ENCODE measurements at regions not wholly inside any gene's neighbourhood (a gene's known extent, or its start where the extent isn't known, plus 50 kb on each side); places are given as distances from the start of the nearest gene placed in this dataset.

GRCh38 chr5:120934031-120934430, 469.9 kb downstream of the PRR16 start:
- Mint-ChIP-seq H3K27ac (no peak overlapping the region), H3K4me1 (no peaks in the 10 kb centered on the region), H3K36me3 (no peaks in the 10 kb centered on the region), H3K27me3 (ENCODE audit: insufficient read depth, low read depth) (no peaks in the 10 kb centered on the region), H3K9me3 (no peaks in the 10 kb centered on the region), H3K4me3 (no peak overlapping the region)
- H3K27ac ChIP-seq: no peak overlapping the region
- H3K27me3 ChIP-seq: no peaks in the 10 kb centered on the region
- H2AFZ ChIP-seq (replicated peaks): no peak overlapping the region
- H4K20me1 ChIP-seq (ENCODE audit: low read depth): no peaks in the 10 kb centered on the region
- TF ChIP-seq EZH2phosphoT487 (IDR thresholded peaks at IDR 0.05) (no peak), CTCF (IDR thresholded peaks at IDR 0.05) (no peak), EZH2 (IDR thresholded peaks at IDR 0.05) (no peak)
- no peaks in the 10 kb centered on the region for H3F3A ChIP-seq (ENCODE audit: low read depth)
- H3K36me3 ChIP-seq: no peaks in the 10 kb centered on the region
- DNase-seq (ENCODE audit: low spot score): no peak
- no peak overlapping the region for H3K9ac ChIP-seq
- H3K4me2 ChIP-seq: no peak overlapping the region
- no peaks in the 10 kb centered on the region for H3K79me2 ChIP-seq (ENCODE audit: low read depth)
- H3K4me1 ChIP-seq: no peaks in the 10 kb centered on the region
- no peaks in the 10 kb centered on the region for H3K9me3 ChIP-seq (ENCODE audit: low read depth)
- no peak overlapping the region for H3K4me3 ChIP-seq

GRCh38 chr5:120936652-120937051, 472.6 kb downstream of the PRR16 start:
- Mint-ChIP-seq H3K9me3 (no peaks in the 10 kb centered on the region), H3K27me3 (ENCODE audit: insufficient read depth, low read depth) (no peaks in the 10 kb centered on the region), H3K36me3 (no peaks in the 10 kb centered on the region), H3K4me1 (no peaks in the 10 kb centered on the region), H3K4me3 (no peak overlapping the region), H3K27ac (no peak overlapping the region)
- Histone ChIP-seq H3F3A (ENCODE audit: low read depth) (no peaks in the 10 kb centered on the region), H3K4me2 (no peak overlapping the region), H3K27me3 (no peaks in the 10 kb centered on the region), H2AFZ (replicated peaks) (no peak overlapping the region), H3K9ac (no peak overlapping the region), H3K79me2 (ENCODE audit: low read depth) (no peaks in the 10 kb centered on the region), H3K36me3 (no peaks in the 10 kb centered on the region), H3K4me3 (no peak overlapping the region), H3K4me1 (no peaks in the 10 kb centered on the region), H3K9me3 (ENCODE audit: low read depth) (no peaks in the 10 kb centered on the region), H3K27ac (no peak overlapping the region), H4K20me1 (ENCODE audit: low read depth) (no peaks in the 10 kb centered on the region)
- TF ChIP-seq EZH2phosphoT487 (IDR thresholded peaks at IDR 0.05) (no peak), EZH2 (IDR thresholded peaks at IDR 0.05) (no peak), CTCF (IDR thresholded peaks at IDR 0.05) (no peak)
- no peak for DNase-seq (ENCODE audit: low spot score)

DNA sequence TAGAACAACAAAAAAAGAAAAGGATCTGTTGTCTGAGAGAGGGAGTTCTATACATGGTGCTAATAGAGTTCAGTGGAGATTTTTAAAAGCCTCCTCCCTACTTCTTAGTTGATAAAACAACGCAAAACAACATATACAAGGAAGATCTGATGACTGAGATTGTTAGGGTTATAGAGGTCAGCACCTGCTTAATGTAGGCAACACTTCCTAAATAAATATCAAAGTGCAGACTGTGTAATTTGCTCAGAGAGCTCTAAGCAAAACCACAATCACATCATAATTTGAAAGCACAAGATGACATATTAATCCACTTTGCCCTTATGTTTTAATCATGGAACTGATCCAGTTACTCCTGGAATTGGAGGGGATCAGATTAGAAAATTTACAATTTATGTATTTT, 474.5 kb downstream of the PRR16 start:
- H3K27ac Mint-ChIP-seq: no peak overlapping the region
- Histone ChIP-seq H2AFZ (replicated peaks) (no peak overlapping the region), H3K27me3 (no peaks in the 10 kb centered on the region), H3K36me3 (no peaks in the 10 kb centered on the region), H3K27ac (no peak overlapping the region), H4K20me1 (ENCODE audit: low read depth) (no peaks in the 10 kb centered on the region), H3F3A (ENCODE audit: low read depth) (no peaks in the 10 kb centered on the region), H3K9me3 (ENCODE audit: low read depth) (no peaks in the 10 kb centered on the region), H3K4me3 (no peak overlapping the region), H3K4me1 (no peaks in the 10 kb centered on the region), H3K9ac (no peak overlapping the region), H3K4me2 (no peak overlapping the region), H3K79me2 (ENCODE audit: low read depth) (no peaks in the 10 kb centered on the region)
- no peaks in the 10 kb centered on the region for H3K4me1 Mint-ChIP-seq
- no peaks in the 10 kb centered on the region for H3K27me3 Mint-ChIP-seq (ENCODE audit: insufficient read depth, low read depth)
- DNase-seq (ENCODE audit: low spot score): no peak
- no peak overlapping the region for H3K4me3 Mint-ChIP-seq
- H3K36me3 Mint-ChIP-seq: no peaks in the 10 kb centered on the region
- TF ChIP-seq EZH2 (IDR thresholded peaks at IDR 0.05) (no peak), EZH2phosphoT487 (IDR thresholded peaks at IDR 0.05) (no peak), CTCF (IDR thresholded peaks at IDR 0.05) (no peak)
- H3K9me3 Mint-ChIP-seq: no peaks in the 10 kb centered on the region

Data from neural progenitor cell (in vitro differentiated cells).